Choroid plexus epithelial cell (primary cell): ENCODE measurements at regions not wholly inside any gene's neighbourhood (a gene's known extent, or its start where the extent isn't known, plus 50 kb on each side); places are given as distances from the start of the nearest gene placed in this dataset.

Source experiments
- DNase-seq: peaks from one replicate; pipeline ENCODE4 v3.0.0-alpha.2; 2010; ENCODE audit warnings: low read depth
- H3K4me3 ChIP-seq: 2 replicates; pipeline ENCODE4 v1.5.1; 2011; ENCODE audit warnings: low read depth, mild to moderate bottlenecking, control low read depth, low read length, moderate library complexity
- CTCF ChIP-seq: conservative IDR thresholded peaks from 2 replicates; pipeline ENCODE4 v1.5.1; 2011; ENCODE audit warnings: low read depth, mild to moderate bottlenecking, control low read depth, inconsistent platforms, low read length, moderate library complexity

- DNase-seq: no peak
- no peak for TF ChIP-seq CTCF
- no peak overlapping the region for H3K4me3 ChIP-seq
These were observed 326.6 kb upstream of the B3GALT2 start for GRCh38 chr1:193513032-193513431.

- no peak for TF ChIP-seq CTCF
- no peak for DNase-seq
- no peak overlapping the region for H3K4me3 ChIP-seq
These were observed 318.5 kb upstream of the B3GALT2 start for GRCh38 chr1:193504920-193505319.

GRCh38 chr1:193498088-193498655 lies 311.8 kb upstream of the B3GALT2 start:
- peak; percentile 7 for DNase-seq
- no peak overlapping the region for H3K4me3 ChIP-seq
- TF ChIP-seq CTCF: no peak

GRCh38 chr1:193494368-193494767 lies 308.0 kb upstream of the B3GALT2 start:
- DNase-seq: no peak
- H3K4me3 ChIP-seq: no peak overlapping the region
- TF ChIP-seq CTCF: no peak

- DNase-seq: no peak
- no peak overlapping the region for H3K4me3 ChIP-seq
- TF ChIP-seq CTCF: no peak
These were observed 302.8 kb upstream of the B3GALT2 start for GRCh38 chr1:193489191-193489590.

- H3K4me3 ChIP-seq: no peak overlapping the region
- no peak for TF ChIP-seq CTCF
- no peak for DNase-seq
These were observed 301.3 kb upstream of the B3GALT2 start for GRCh38 chr1:193487722-193488121.

GRCh38 chr1:193486671-193487229 lies 300.3 kb upstream of the B3GALT2 start:
- DNase-seq: peak; percentile 64
- H3K4me3 ChIP-seq: no peak overlapping the region
- no peak for TF ChIP-seq CTCF
